A673 (cell line): ENCODE measurements at regions not wholly inside any gene's neighbourhood (a gene's known extent, or its start where the extent isn't known, plus 50 kb on each side); places are given as distances from the start of the nearest gene placed in this dataset.

Experiments used
- CTCF ChIP-seq: fragments of 300-800, 200-600 bp; sonication (generic); conservative IDR thresholded peaks from 2 replicates; pipeline ENCODE4 v1.5.1; 2017; ENCODE audit warnings: low read depth, mild to moderate bottlenecking, antibody characterized with exemption, low read length, moderate library complexity, mixed read lengths
- EZH2 ChIP-seq: fragments of 200-600 bp; sonication (generic); IDR thresholded peaks from 2 replicates; pipeline ENCODE4 v1.6.1; 2017; ENCODE audit warnings: borderline replicate concordance, low read depth, mild to moderate bottlenecking, mixed read lengths, antibody characterized with exemption, low read length; ENCODE audit not compliant: poor library complexity, severe bottlenecking

DNA sequence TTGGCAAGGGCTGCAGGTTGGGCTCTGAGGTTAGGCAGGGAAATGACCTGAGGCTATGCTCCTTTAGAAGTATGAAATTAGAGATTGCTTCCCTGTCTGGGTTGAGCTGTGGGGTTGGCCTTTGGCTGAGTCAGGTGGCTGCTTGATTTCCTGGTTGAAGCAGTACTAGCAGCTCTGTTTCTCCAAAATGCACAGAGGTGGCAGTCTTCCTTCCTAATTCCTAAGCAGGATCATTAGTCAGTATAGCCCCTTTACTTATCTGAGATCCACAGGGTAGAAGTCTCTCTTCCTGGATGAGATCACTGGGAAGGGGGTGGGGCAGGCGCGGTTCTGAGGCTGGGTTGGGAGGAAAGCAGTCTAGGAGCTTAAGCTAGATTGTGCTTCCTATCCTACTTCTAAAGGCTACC lies 1917.5 kb downstream of the LRRC4C start:
- TF ChIP-seq CTCF (no peak), EZH2 (no peak)
